GM19452 (cell line): ENCODE measurements at regions not wholly inside any gene's neighbourhood (a gene's known extent, or its start where the extent isn't known, plus 50 kb on each side); places are given as distances from the start of the nearest gene placed in this dataset.

Experiments
- ATAC-seq: cut with Tn5 transposase; IDR thresholded peaks from one replicate; pipeline ENCODE4 v1.9.1; 2021; ENCODE audit not compliant: unreplicated experiment

DNA sequence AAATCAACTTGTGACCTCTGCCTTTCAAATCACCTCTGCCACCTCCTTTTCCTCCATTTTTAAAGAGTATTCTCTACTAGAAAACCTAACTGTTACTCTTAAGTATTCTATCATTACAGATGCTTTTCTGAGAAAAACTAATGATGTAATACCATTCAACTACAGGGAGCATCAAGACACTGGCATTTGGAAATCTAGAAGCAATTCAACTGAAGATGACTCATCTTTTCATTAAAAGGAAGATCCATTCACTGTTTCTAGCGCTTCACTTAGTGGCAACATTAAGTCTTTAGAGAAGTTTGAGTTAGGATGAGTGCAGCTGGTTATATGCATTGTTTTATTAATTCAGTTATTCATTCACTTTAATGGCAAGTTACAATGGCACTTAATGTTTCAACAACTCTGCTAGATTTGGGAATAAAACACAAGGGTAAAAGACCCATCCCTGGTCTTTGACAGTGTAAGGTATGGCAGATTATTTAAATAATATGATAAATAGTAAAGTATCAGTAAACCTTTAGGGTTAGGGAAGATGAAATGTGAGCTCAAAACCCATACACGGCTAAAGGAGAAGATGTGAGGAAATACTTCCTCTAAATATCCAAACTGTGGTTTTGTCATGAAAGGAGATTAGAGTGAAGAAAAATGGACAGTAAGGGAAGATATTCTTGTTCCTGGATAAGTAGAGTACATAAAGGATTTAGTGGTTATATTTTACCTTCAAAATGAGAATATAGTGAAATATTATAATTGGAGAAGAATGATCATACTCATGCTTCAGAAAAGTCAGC is 61.7 kb downstream of the KCNJ2 start:
- no peak for ATAC-seq

DNA sequence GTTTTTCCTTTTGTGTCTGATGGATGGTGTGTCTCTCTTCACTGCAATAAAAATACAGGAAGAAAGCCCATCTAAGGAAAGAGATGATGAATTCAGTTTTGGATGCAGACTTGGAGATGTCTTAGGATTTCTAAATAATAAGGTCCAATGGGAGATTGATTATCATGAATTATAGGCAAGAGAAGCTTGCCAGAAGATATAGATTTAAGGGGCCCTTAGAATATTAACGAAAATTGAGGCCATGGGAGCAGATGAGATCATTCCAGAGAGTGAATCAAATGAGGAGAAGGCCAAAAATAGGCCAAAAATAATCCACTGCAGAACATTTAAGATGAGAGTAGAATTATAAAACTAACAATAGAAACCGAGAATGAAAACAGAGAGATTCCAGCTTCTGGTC is 63.1 kb downstream of the KCNJ2 start:
- ATAC-seq = no peak

- no peak for ATAC-seq
Observed at GRCh38 chr17:70235252-70235651, 65.9 kb downstream of the KCNJ2 start.

GRCh38 chr17:70238228-70238627 is 68.9 kb downstream of the KCNJ2 start:
- no peak for ATAC-seq

DNA sequence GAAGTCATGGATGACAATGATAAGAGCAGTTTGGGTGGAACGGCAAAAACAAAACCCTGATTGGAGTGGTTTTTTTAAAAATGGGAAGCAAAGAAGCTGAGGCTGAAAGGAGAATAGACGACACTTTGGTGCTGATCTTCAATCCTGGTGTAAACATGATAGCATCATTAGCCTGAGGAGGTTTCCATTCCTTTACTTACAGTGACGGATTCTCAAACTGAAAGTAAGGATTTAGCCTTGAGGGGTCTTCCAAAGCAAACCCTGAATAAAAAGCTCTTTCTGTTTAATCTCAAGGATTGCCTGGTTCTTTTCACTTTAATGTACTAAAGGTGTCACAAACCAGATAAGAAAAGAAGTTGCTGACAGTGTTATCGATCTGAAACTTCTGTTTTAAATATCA is 69.3 kb downstream of the KCNJ2 start:
- ATAC-seq = no peak

DNA sequence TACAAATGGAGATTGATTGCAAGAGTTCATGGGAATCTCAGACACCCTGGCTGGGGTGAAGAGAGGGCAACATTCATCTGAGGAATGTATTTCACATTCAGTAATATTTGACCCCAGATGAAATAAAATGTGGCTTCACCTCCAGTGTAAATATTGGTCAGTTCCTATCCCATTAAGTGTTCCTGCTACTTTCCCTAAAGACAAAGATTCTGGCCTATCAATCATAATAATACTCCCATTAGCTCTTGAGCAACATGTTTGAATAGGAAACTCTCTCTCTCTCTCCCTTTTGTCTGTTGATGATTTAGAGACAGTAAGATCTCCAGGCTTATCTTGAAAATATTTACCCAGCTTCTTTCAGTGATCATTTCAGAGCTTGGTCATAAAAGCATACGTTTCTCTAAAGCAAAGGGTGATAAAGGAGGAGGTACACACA is 70.1 kb downstream of the KCNJ2 start:
- no peak for ATAC-seq

GRCh38 chr17:70241071-70241470 is 71.7 kb downstream of the KCNJ2 start:
- ATAC-seq = no peak

GRCh38 chr17:70242781-70243437 is 73.6 kb downstream of the KCNJ2 start:
- no peak for ATAC-seq

DNA sequence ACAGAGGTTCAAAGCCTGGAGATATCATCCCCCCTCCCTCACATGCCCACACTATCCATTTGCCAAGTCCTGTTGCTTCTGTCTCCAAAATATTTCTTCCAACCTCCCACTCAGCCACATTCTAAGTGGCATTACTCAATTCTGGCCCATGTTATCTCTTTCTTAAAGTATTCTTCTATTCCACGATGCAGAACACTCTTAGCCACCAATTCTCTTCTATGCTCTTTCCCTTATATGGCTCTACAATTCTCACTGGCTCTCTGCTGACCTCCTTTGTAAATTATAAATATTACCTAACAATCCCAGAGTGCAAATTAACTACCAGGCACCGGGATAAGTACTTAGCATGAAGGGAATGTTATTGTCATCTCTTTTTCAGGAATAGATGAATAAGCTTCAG is 82.4 kb downstream of the KCNJ2 start:
- ATAC-seq = no peak

GRCh38 chr17:70254735-70255460 is 85.6 kb downstream of the KCNJ2 start:
- no peak for ATAC-seq

- no peak for ATAC-seq
Observed at GRCh38 chr17:70256751-70257150, 87.4 kb downstream of the KCNJ2 start.

GRCh38 chr17:70258465-70258864 is 89.1 kb downstream of the KCNJ2 start:
- ATAC-seq = no peak

- ATAC-seq = no peak
Observed at GRCh38 chr17:70259400-70259799, 90.1 kb downstream of the KCNJ2 start.

- ATAC-seq = no peak
Observed at GRCh38 chr17:70261170-70261569, 91.8 kb downstream of the KCNJ2 start.

DNA sequence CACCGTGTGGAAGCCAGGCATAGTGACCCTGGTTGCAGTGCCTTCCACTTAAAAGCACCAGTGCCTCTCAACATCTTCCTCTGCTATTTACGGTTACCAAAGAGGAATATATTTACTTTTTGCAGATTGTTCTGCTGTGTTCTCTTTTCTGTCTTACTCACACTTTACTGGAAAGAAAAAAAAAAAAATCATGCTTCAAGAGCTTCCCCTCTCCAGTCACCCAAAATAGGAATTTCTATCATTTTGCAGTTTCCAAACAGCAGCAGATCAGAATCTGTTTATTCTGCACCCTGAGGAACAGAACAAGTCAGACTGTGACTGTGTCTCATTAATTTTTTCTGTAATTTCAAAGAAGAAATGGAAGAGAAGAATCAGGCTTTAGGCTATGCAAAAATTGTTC is 96.1 kb downstream of the KCNJ2 start:
- no peak for ATAC-seq

- no peak for ATAC-seq
Observed at GRCh38 chr17:70266394-70266793, 97.1 kb downstream of the KCNJ2 start.

GRCh38 chr17:70268383-70268782 is 99.1 kb downstream of the KCNJ2 start:
- no peak for ATAC-seq

- no peak for ATAC-seq
Observed at GRCh38 chr17:70270554-70270953, 101.2 kb downstream of the KCNJ2 start.

GRCh38 chr17:70271200-70271599 is 101.9 kb downstream of the KCNJ2 start:
- ATAC-seq = no peak

DNA sequence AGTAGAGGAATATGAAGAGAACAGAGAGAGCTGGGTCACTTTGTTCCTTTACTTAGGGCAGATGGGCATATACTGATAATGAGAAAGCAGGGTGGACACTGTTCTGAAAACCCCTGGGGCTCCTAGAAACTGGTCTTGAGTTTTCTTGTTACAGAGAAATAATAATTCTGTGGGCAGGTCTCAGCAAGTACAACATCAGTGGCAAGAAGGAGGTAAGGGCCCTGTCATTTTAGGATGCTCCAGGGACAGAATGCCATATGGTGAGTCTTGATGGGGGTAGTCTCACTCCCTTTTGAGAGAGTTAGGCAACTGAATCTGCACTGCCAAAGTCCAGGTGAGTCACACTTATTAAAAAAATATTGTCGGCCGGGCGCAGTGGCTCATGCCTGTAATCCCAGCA is 102.3 kb downstream of the KCNJ2 start:
- no peak for ATAC-seq

- no peak for ATAC-seq
Observed at GRCh38 chr17:70274255-70274654, 104.9 kb downstream of the KCNJ2 start.

DNA sequence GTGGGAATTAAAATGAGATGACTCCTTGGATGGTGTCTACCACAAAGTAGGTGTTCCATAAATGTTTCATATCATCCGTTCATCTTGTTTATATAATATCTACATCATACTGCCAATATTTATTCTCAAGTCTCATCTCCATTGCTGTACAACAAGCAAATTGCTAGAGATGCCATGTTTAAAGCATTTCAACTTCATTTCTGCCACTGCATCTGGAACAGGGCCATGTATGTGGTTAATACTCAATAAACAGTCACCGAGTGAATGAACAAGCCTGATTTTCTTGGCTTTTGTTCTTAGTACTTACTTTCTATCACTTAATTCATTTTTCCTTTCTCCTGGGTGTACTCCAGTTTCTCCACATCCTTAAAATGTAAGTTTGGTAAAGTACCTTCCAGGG is 107.6 kb downstream of the KCNJ2 start:
- ATAC-seq = no peak
